PC-9 (cell line): ENCODE measurements at regions not wholly inside any gene's neighbourhood (a gene's known extent, or its start where the extent isn't known, plus 50 kb on each side); places are given as distances from the start of the nearest gene placed in this dataset.

Experiments
- BruUV-seq: library from RNA; stranded (reverse); fragments of 400-500 nt; replicated peaks from 2 replicates; lab custom pipeline; 2021; lab: Mats Ljungman, UMichigan
- CTCF ChIA-PET: fragments of 300-600 bp; sonication (Branson Sonifier 250); formaldehyde crosslinking; loops from one replicate; lab custom pipeline; 2022; ENCODE audit warnings: antibody characterized with exemption; lab: Charles Lee
- POLR2A ChIA-PET: fragments of 300-600 bp; sonication (Branson Sonifier 250); formaldehyde crosslinking; loops from one replicate; lab custom pipeline; 2022; ENCODE audit warnings: antibody characterized with exemption; ENCODE audit not compliant: unreplicated experiment; lab: Charles Lee
- DNase-seq, 2 experiments: peaks; one replicate each; pipeline versions ENCODE4 v3.0.0 to v3.0.0-alpha.2; 2015 to 2022; ENCODE audit warnings: mixed read lengths in 1 of 2
- H2AFZ ChIP-seq: fragments of 200-600 bp; sonication (generic); 2 replicates; pipeline ENCODE4 v1.8.1; 2017; ENCODE audit warnings: antibody characterized with exemption
- H3F3A ChIP-seq: fragments of 200-600 bp; sonication (generic); 2 replicates; pipeline ENCODE4 v1.8.1; 2017; ENCODE audit warnings: antibody characterized with exemption, mild to moderate bottlenecking, low read depth; ENCODE audit not compliant: insufficient read depth
- H3K27ac ChIP-seq: fragments of 200-600 bp; sonication (generic); 2 replicates; pipeline ENCODE4 v1.6.1; 2016; ENCODE audit warnings: mixed run types
- H3K27me3 ChIP-seq: fragments of 200-600 bp; sonication (generic); 2 replicates; pipeline ENCODE4 v1.6.1; 2016; ENCODE audit warnings: low read depth, mixed run types; ENCODE audit not compliant: insufficient read depth
- H3K36me3 ChIP-seq: fragments of 200-600 bp; sonication (generic); 2 replicates; pipeline ENCODE4 v1.6.1; 2016; ENCODE audit warnings: low read depth, mixed run types
- H3K4me1 ChIP-seq: fragments of 200-600 bp; sonication (generic); replicated peaks from 2 replicates; pipeline ENCODE4 v1.6.1; 2016; ENCODE audit warnings: mixed run types; ENCODE audit not compliant: insufficient read depth
- H3K4me2 ChIP-seq: fragments of 200-600 bp; sonication (generic); 2 replicates; pipeline ENCODE4 v1.6.1; 2017; ENCODE audit warnings: mixed run types
- H3K4me3 ChIP-seq: fragments of 200-600 bp; sonication (generic); 2 replicates; pipeline ENCODE4 v1.6.1; 2016; ENCODE audit warnings: mixed run types
- H3K79me2 ChIP-seq: fragments of 200-600 bp; sonication (generic); 2 replicates; pipeline ENCODE4 v1.6.1; 2017; ENCODE audit warnings: low read depth, mixed run types
- H3K9me2 ChIP-seq: fragments of 200-600 bp; sonication (generic); 2 replicates; pipeline ENCODE4 v1.8.1; 2017; ENCODE audit warnings: mild to moderate bottlenecking; ENCODE audit not compliant: insufficient read depth
- H3K9me3 ChIP-seq: fragments of 200-600 bp; sonication (generic); 2 replicates; pipeline ENCODE4 v1.8.1; 2016; ENCODE audit warnings: low read depth; ENCODE audit not compliant: insufficient read depth
- H4K20me1 ChIP-seq: fragments of 200-600 bp; sonication (generic); 2 replicates; pipeline ENCODE4 v1.8.1; 2017; ENCODE audit not compliant: insufficient read depth
- EZH2 ChIP-seq: fragments of 200-600 bp; sonication (generic); IDR thresholded peaks from 2 replicates; pipeline ENCODE4 v1.8.0; 2017; ENCODE audit warnings: antibody characterized with exemption, low read depth
- intact Hi-C: fragments of 100-400 bp; cut with micrococcal nuclease; formaldehyde crosslinking; loops from one replicate; pipeline ENCODE4 v1.10.0; 2022; ENCODE audit not compliant: unreplicated experiment
- TF ChIP-seq, protein P1 (sequence below): fragments of 200-600 bp; sonication (generic); conservative IDR thresholded peaks from 2 replicates; pipeline ENCODE4 v1.6.1; 2017; ENCODE audit warnings: mixed run types, antibody characterized with exemption, mild to moderate bottlenecking, moderate library complexity

DNA sequence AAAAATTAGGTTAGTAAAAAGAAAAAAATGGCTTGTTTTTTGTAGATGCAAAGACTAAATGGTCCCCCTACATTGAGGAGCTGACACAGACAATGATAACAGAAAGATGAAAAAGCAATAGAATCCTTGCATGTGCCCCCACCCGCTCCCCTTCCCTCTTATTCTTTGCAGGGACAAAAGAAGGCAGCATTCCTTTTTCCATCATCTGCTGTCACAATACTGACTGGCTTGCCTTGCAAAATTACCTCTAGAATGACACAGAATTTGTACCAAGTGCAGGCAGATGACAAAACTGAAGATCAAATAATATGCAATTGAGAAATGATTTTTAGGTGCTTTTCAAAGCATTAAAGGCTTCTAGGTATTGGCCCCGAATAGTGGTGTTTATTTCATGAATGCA, 153.1 kb upstream of the AGA start:
- Histone ChIP-seq H4K20me1 (no peaks in the 10 kb centered on the region), H3F3A (no peaks in the 10 kb centered on the region; the same call in 1 of the 2 replicates), H3K4me3 (no peak overlapping the region), H3K4me1 (peaks cover 9% of the 10 kb centered on the region; the same call in 1 of the 2 replicates), H2AFZ (no peak overlapping the region), H3K27me3 (no peaks in the 10 kb centered on the region), H3K79me2 (no peaks in the 10 kb centered on the region), H3K36me3 (no peaks in the 10 kb centered on the region), H3K27ac (no peak overlapping the region), H3K9me2 (no peaks in the 10 kb centered on the region), H3K4me2 (no peak overlapping the region), H3K9me3 (no peaks in the 10 kb centered on the region)
- intact Hi-C loops, result no loop called here
- no peak for TF ChIP-seq EZH2
- TF ChIP-seq, protein P1, sequence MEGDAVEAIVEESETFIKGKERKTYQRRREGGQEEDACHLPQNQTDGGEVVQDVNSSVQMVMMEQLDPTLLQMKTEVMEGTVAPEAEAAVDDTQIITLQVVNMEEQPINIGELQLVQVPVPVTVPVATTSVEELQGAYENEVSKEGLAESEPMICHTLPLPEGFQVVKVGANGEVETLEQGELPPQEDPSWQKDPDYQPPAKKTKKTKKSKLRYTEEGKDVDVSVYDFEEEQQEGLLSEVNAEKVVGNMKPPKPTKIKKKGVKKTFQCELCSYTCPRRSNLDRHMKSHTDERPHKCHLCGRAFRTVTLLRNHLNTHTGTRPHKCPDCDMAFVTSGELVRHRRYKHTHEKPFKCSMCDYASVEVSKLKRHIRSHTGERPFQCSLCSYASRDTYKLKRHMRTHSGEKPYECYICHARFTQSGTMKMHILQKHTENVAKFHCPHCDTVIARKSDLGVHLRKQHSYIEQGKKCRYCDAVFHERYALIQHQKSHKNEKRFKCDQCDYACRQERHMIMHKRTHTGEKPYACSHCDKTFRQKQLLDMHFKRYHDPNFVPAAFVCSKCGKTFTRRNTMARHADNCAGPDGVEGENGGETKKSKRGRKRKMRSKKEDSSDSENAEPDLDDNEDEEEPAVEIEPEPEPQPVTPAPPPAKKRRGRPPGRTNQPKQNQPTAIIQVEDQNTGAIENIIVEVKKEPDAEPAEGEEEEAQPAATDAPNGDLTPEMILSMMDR, result no peak
- DNase-seq, result no peak
- no TSS peak for BruUV-seq
- POLR2A ChIA-PET, result no interaction called here
- CTCF ChIA-PET, result no interaction called here

DNA sequence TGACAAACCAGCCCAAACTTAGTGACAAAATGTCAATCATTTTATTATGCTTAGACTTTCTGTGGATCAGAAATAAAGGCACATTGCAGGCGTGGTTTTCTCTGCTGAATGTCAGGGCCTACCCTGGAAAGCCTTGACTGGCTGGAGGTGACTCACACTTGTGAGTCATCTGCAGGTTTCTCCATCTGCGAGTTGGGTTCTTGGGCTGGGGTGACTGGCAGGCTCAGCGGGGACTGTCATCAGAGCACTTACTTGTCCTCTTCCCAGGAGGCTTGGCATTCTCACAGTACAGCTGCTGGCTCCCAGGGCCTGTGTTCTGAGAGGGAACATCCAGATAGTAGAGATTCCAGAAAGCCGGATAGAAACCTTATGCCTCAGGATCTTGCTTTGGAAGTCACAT, 153.8 kb upstream of the AGA start:
- DNase-seq, result peak; percentile 75
- no TSS peak for BruUV-seq
- Histone ChIP-seq H3F3A (no peaks in the 10 kb centered on the region; the same call in 1 of the 2 replicates), H3K27ac (no peak overlapping the region), H2AFZ (no peak overlapping the region), H3K27me3 (no peaks in the 10 kb centered on the region), H3K36me3 (no peaks in the 10 kb centered on the region), H3K79me2 (no peaks in the 10 kb centered on the region), H3K9me3 (no peaks in the 10 kb centered on the region), H3K4me1 (peaks cover 9% of the 10 kb centered on the region; the same call in 1 of the 2 replicates), H4K20me1 (no peaks in the 10 kb centered on the region), H3K9me2 (no peaks in the 10 kb centered on the region), H3K4me3 (no peak overlapping the region), H3K4me2 (no peak overlapping the region)
- TF ChIP-seq EZH2, result no peak
- TF ChIP-seq, protein P1, result no peak
- intact Hi-C loops, result no loop called here
- ChIA-PET CTCF (no interaction called here), POLR2A (no interaction called here)

DNA sequence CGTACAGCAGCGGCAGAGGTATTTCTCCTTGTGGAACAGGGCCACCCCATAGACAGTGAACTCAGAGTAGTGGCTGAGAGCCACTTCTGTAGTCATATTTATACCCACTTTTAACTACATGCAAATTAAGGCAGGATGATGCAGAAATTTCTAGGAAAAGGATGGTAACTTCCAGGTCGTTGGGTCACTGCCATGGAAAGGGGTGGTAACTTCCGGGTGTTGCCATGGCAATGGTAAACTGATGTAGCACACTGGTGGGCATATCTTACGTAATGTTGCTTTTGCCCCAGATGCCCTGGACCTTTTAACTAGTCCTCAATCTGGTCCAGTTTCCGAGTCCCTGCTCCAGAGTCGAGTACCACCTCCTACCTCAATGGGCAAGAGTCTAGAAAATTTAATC, 154.8 kb upstream of the AGA start:
- POLR2A ChIA-PET, result no interaction called here
- CTCF ChIA-PET, result no interaction called here

More for the DNA sequence above, 154.8 kb upstream of the AGA start:
- intact Hi-C loops, result no loop called here
- no peaks in the 10 kb centered on the region; the same call in 1 of the 2 replicates for H3F3A ChIP-seq
- H3K27me3 ChIP-seq, result no peaks in the 10 kb centered on the region
- H3K9me3 ChIP-seq, result no peaks in the 10 kb centered on the region
- DNase-seq, result no peak
- H4K20me1 ChIP-seq, result no peaks in the 10 kb centered on the region
- H2AFZ ChIP-seq, result no peak overlapping the region
- H3K4me1 ChIP-seq, result peaks cover 9% of the 10 kb centered on the region; the same call in 1 of the 2 replicates
- H3K4me3 ChIP-seq, result no peak overlapping the region
- no peaks in the 10 kb centered on the region for H3K9me2 ChIP-seq
- no peaks in the 10 kb centered on the region for H3K79me2 ChIP-seq
- TF ChIP-seq, protein P1, result no peak
- no peak for TF ChIP-seq EZH2
- no TSS peak for BruUV-seq
- no peak overlapping the region for H3K4me2 ChIP-seq
- no peak overlapping the region for H3K27ac ChIP-seq
- H3K36me3 ChIP-seq, result no peaks in the 10 kb centered on the region
